ENCODE measurements at regions not wholly inside any gene's neighbourhood (a gene's known extent, or its start where the extent isn't known, plus 50 kb on each side); places are given as distances from the start of the nearest gene placed in this dataset.

DNA sequence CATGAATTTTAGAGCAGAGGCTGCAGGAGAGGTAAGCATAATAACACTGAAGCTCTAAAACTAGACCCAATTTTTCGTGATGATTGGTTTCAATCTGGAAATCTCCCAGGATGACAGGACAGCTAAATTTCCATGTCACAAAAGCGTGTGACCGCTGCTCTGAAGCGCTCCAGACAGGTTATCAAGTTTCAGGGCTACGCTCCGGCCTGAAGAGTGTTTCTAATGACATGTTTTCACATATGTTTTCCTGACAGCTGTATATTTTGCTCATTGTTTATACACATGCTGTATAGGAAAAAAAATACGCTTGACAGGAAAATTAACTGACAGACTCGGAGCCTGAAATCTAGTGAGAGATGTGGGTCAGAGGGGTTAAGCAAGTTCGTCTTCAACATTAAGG lies 219.8 kb upstream of the BMPER start:
- Histone ChIP-seq H2AFZ (ENCODE audit: low read length) (no peak overlapping the region), H3K36me3 (replicated peaks in 1 of 2; ENCODE audit: control insufficient read depth in 1 of 2, insufficient read depth in 2 of 2, low read length in 2 of 2) (no peaks in the 10 kb centered on the region), H3K4me1 (ENCODE audit: insufficient read depth, low read length) (0 out of 2 replicates have a peak, but pooled peaks cover 4% of the 10 kb centered on the region), H3K27me3 (ENCODE audit: control insufficient read depth in 1 of 2, insufficient read depth in 2 of 2, low read length in 2 of 2) (no peaks in the 10 kb centered on the region), H3K27ac (ENCODE audit: extremely low read length, insufficient read depth, low read length) (no peak overlapping the region), H3K9me3 (ENCODE audit: low read length) (no peaks in the 10 kb centered on the region), H4K20me1 (ENCODE audit: insufficient read depth, low read length) (no peaks in the 10 kb centered on the region), H3K9ac (ENCODE audit: insufficient read depth, low read depth, low read length) (no peak overlapping the region), H3K79me2 (ENCODE audit: insufficient read depth, low read length) (no peaks in the 10 kb centered on the region), H3K4me2 (ENCODE audit: low read depth, low read length) (no peak overlapping the region), H3K4me3 (replicated peaks in 1 of 3; ENCODE audit: insufficient read depth in 1 of 3, low read depth in 2 of 3, low read length in 3 of 3) (no peak overlapping the region)
- CTCF ChIA-PET (ENCODE audit: low intra/inter-chr PET ratio, low total read pairs) = no interaction called here
- in situ Hi-C loops (cut with HindIII; ENCODE audit: extremely low pct_ligation_motif_present, low pct_unique_long_range_greater_than_20kb) = no loop called here
- ATAC-seq = no peak
- intact Hi-C loops (cut with micrococcal nuclease; ENCODE audit: unreplicated experiment) = no loop called here
- POLR2A ChIA-PET = no interaction called here
- no peak for DNase-seq (ENCODE audit: low spot score)
- no peak for TF ChIP-seq ZNF337 (CRISPR knock-in tag; IDR thresholded peaks at IDR 0.05; ENCODE audit: borderline replicate concordance, low read depth)
- TF ChIP-seq SIN3B (IDR thresholded peaks at IDR 0.05; ENCODE audit: low read length) = no peak
- TF ChIP-seq SP5 (CRISPR knock-in tag; IDR thresholded peaks at IDR 0.05; ENCODE audit: borderline replicate concordance, low read depth) = no peak
- TF ChIP-seq ZNF235 (CRISPR knock-in tag; IDR thresholded peaks at IDR 0.05; ENCODE audit: borderline replicate concordance) = no peak
- TF ChIP-seq NFIC (IDR thresholded peaks at IDR 0.05; ENCODE audit: low read length) = no peak
- no peak for TF ChIP-seq JDP2 (CRISPR knock-in tag; IDR thresholded peaks at IDR 0.05; ENCODE audit: borderline replicate concordance)
- TF ChIP-seq ZSCAN12 (CRISPR knock-in tag; IDR thresholded peaks at IDR 0.05) = no peak
- no peak for FAIRE-seq
- BruUV-seq (replicated peaks) = no TSS peak
- 69% methylated on average over 9 of the region's 9 CpGs for WGBS (ENCODE audit: low lambda C conversion rate)

DNA sequence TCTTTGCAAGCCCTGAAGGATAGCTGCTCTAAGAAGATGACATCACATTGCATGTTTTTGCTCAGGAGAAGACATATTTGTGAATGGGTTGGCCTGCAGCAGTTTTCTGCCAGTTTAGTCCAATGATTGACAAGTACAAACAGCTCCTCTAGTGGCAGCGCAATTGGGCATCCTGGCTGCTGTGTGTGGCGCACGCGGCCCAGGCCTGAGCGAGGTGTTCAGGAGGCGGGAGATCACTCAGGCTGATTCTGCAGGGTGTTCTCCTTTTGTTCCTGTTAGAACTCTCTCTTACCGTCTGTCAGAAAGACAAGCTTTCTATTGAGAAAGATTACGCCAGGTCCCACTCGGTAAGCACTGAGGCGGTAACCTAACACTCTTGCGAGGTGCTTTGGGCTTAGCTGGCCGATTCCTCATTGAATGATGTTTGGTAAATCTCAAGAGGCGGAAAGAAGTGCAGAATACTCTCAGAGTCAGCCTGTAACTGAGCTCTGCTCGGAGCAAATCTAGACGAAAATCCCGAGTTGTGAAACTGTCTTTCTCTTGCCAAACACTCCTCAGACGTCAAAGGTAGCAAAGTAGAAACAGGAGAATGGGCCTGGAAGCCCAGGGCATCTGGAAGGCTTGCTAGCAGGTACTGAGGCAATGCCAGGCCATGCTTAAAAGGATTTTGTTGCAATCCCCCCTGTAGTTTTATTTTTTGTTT lies 219.2 kb upstream of the BMPER start:
- FAIRE-seq (no peak), DNase-seq (ENCODE audit: low spot score) (no peak), ATAC-seq (no peak)
- Histone ChIP-seq H3K27me3 (ENCODE audit: control insufficient read depth in 1 of 2, insufficient read depth in 2 of 2, low read length in 2 of 2) (no peaks in the 10 kb centered on the region), H2AFZ (ENCODE audit: low read length) (peak overlapping the region; percentile 32), H3K27ac (ENCODE audit: extremely low read length, insufficient read depth, low read length) (no peak overlapping the region), H3K4me2 (ENCODE audit: low read depth, low read length) (no peak overlapping the region; the same call in 1 of the 2 replicates), H3K79me2 (ENCODE audit: insufficient read depth, low read length) (no peaks in the 10 kb centered on the region), H3K9ac (ENCODE audit: insufficient read depth, low read depth, low read length) (no peak overlapping the region), H3K9me3 (ENCODE audit: low read length) (no peaks in the 10 kb centered on the region), H3K36me3 (replicated peaks in 1 of 2; ENCODE audit: control insufficient read depth in 1 of 2, insufficient read depth in 2 of 2, low read length in 2 of 2) (no peaks in the 10 kb centered on the region), H4K20me1 (ENCODE audit: insufficient read depth, low read length) (no peaks in the 10 kb centered on the region), H3K4me1 (ENCODE audit: insufficient read depth, low read length) (no peaks in the 10 kb centered on the region), H3K4me3 (replicated peaks in 1 of 3; ENCODE audit: insufficient read depth in 1 of 3, low read depth in 2 of 3, low read length in 3 of 3) (no peak overlapping the region)
- no TSS peak for BruUV-seq (replicated peaks)
- intact Hi-C loops (cut with micrococcal nuclease; ENCODE audit: unreplicated experiment) = no loop called here
- ChIA-PET CTCF (ENCODE audit: low intra/inter-chr PET ratio, low total read pairs) (no interaction called here), POLR2A (no interaction called here)
- in situ Hi-C loops (cut with HindIII; ENCODE audit: extremely low pct_ligation_motif_present, low pct_unique_long_range_greater_than_20kb) = no loop called here
- 39% methylated on average over 12 of the region's 17 CpGs for WGBS (ENCODE audit: low lambda C conversion rate)
- no peak for TF ChIP-seq JUN (CRISPR knock-in tag; IDR thresholded peaks at IDR 0.05)
- no peak for TF ChIP-seq PAX8 (CRISPR knock-in tag; IDR thresholded peaks at IDR 0.05; ENCODE audit: borderline replicate concordance)
- TF ChIP-seq ZNF253 (CRISPR knock-in tag; IDR thresholded peaks at IDR 0.05; ENCODE audit: borderline replicate concordance) = no peak
- no peak for TF ChIP-seq ZNF589 (CRISPR knock-in tag; conservative IDR thresholded peaks at IDR 0.05)
- TF ChIP-seq ZBTB20 (CRISPR knock-in tag; IDR thresholded peaks at IDR 0.05; ENCODE audit: borderline replicate concordance, low read depth) = no peak
- 0 out of 2 replicates have a peak, but pooled peaks have one; percentile 24 for TF ChIP-seq ZMYM4 (CRISPR knock-in tag; IDR thresholded peaks at IDR 0.05)
- no peak for TF ChIP-seq FOSL1 (CRISPR knock-in tag; IDR thresholded peaks at IDR 0.05; ENCODE audit: borderline replicate concordance)
- TF ChIP-seq, protein P1, sequence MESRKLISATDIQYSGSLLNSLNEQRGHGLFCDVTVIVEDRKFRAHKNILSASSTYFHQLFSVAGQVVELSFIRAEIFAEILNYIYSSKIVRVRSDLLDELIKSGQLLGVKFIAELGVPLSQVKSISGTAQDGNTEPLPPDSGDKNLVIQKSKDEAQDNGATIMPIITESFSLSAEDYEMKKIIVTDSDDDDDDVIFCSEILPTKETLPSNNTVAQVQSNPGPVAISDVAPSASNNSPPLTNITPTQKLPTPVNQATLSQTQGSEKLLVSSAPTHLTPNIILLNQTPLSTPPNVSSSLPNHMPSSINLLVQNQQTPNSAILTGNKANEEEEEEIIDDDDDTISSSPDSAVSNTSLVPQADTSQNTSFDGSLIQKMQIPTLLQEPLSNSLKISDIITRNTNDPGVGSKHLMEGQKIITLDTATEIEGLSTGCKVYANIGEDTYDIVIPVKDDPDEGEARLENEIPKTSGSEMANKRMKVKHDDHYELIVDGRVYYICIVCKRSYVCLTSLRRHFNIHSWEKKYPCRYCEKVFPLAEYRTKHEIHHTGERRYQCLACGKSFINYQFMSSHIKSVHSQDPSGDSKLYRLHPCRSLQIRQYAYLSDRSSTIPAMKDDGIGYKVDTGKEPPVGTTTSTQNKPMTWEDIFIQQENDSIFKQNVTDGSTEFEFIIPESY (CRISPR knock-in tag; IDR thresholded peaks at IDR 0.05) = peak; percentile 99
- no peak for TF ChIP-seq CEBPG (CRISPR knock-in tag; IDR thresholded peaks at IDR 0.05)
- TF ChIP-seq AGO1 (IDR thresholded peaks at IDR 0.05; ENCODE audit: low read depth, low read length, poor library complexity, severe bottlenecking) = no peak
- no peak for TF ChIP-seq ZNF766 (CRISPR knock-in tag; IDR thresholded peaks at IDR 0.05; ENCODE audit: borderline replicate concordance)
- no peak for TF ChIP-seq HCFC1 (IDR thresholded peaks at IDR 0.05; ENCODE audit: low read depth, low read length)
- no peak for TF ChIP-seq EED (CRISPR knock-in tag; IDR thresholded peaks at IDR 0.05)

All from HepG2 (cell line).